ENCODE measurements at regions not wholly inside any gene's neighbourhood (a gene's known extent, or its start where the extent isn't known, plus 50 kb on each side); places are given as distances from the start of the nearest gene placed in this dataset.

DNA sequence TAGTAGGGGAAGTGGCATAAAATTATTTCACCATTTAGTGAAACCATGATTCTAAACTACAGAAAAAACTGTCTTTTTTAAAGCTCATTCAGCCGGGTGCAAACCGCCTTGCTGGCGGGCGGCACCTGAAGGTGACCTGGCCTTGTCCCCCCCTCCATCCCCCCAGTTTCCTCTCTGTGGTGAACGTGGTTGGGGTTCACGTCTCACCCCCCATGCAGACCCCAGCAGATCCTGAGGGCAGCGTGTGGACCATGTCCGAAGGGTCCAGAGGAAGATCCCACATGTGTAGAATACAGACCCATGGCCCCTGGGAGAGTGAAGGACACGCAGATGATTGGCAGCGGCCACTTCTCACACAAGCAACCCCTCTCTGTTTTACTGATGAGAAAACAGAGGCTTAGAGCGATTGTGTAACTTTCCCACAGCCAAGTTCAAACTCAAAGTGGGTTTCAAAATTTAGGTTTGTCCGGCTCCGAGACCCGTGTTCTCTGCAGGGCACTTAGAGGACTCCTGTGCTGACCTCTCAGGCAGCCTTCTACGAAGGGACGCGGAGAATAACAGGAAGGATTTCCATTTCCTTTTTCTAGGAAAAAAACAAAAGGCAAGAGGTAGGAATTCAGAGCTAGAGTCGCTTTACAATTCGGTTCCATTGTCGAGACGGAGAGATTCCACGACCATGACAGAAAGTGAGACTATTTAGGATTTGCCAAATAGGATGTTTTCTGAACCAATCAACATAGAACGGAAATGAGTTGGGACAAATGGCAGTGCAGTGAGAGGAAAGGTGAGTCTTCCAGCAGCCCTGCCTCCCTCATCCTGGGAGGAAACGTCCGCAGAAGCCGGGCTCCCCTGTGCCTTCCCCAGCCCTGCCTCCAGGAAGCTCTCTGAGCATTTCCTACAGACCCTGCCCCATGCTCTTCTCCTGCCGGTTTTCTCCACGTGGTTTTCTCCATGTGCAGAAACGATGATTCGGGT is 67.6 kb upstream of the PITRM1 start:
- TF ChIP-seq, protein P1, sequence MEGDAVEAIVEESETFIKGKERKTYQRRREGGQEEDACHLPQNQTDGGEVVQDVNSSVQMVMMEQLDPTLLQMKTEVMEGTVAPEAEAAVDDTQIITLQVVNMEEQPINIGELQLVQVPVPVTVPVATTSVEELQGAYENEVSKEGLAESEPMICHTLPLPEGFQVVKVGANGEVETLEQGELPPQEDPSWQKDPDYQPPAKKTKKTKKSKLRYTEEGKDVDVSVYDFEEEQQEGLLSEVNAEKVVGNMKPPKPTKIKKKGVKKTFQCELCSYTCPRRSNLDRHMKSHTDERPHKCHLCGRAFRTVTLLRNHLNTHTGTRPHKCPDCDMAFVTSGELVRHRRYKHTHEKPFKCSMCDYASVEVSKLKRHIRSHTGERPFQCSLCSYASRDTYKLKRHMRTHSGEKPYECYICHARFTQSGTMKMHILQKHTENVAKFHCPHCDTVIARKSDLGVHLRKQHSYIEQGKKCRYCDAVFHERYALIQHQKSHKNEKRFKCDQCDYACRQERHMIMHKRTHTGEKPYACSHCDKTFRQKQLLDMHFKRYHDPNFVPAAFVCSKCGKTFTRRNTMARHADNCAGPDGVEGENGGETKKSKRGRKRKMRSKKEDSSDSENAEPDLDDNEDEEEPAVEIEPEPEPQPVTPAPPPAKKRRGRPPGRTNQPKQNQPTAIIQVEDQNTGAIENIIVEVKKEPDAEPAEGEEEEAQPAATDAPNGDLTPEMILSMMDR (IDR thresholded peaks at IDR 0.05), result no peak
- TF ChIP-seq POLR2AphosphoS5 (IDR thresholded peaks at IDR 0.05) (no peak), EP300 (IDR thresholded peaks at IDR 0.05) (no peak), POLR2A (IDR thresholded peaks at IDR 0.05) (no peak)

All from suprapubic skin (tissue), 4 donors.